ENCODE measurements at regions not wholly inside any gene's neighbourhood (a gene's known extent, or its start where the extent isn't known, plus 50 kb on each side); places are given as distances from the start of the nearest gene placed in this dataset.

GRCh38 chr4:159904906-159905305 lies 802.0 kb downstream of the RAPGEF2 start:
- H3K27me3 Mint-ChIP-seq (ENCODE audit: low read depth): no peaks in the 10 kb centered on the region
- TF ChIP-seq ZNF232 (CRISPR knock-in tag; IDR thresholded peaks at IDR 0.05): no peak
- TF ChIP-seq USF2 (CRISPR knock-in tag; IDR thresholded peaks at IDR 0.05): no peak
- POLR2A ChIA-PET: interaction anchor here (0.9 kb wide), 1 partner anchor 12 kb away, joined by 3 read pairs; no protein-coding TSS in a partner anchor
- ATAC-seq (no peak), DNase-seq (ENCODE audit: low spot score) (no peak)
- no peaks in the 10 kb centered on the region for H3K36me3 Mint-ChIP-seq
- no peak overlapping the region for H3K27ac Mint-ChIP-seq
- no peak overlapping the region for H3K4me3 Mint-ChIP-seq
- H3K9me3 Mint-ChIP-seq: no peaks in the 10 kb centered on the region
- CTCF ChIA-PET: interaction anchor here (0.7 kb wide), 1 partner anchor 464 kb away, joined by 4 read pairs; no protein-coding TSS in a partner anchor
- H3K4me1 Mint-ChIP-seq: peaks cover 7% of the 10 kb centered on the region

GRCh38 chr4:159906051-159906450 lies 803.2 kb downstream of the RAPGEF2 start:
- DNase-seq (ENCODE audit: low spot score): no peak
- ATAC-seq: no peak
- Mint-ChIP-seq H3K9me3 (no peaks in the 10 kb centered on the region), H3K4me1 (peaks cover 7% of the 10 kb centered on the region), H3K4me3 (no peak overlapping the region), H3K27ac (no peak overlapping the region), H3K27me3 (ENCODE audit: low read depth) (no peaks in the 10 kb centered on the region), H3K36me3 (no peaks in the 10 kb centered on the region)
- CTCF ChIA-PET: no interaction called here
- TF ChIP-seq PRDM15 (CRISPR knock-in tag; IDR thresholded peaks at IDR 0.05) (no peak), JAZF1 (CRISPR knock-in tag; IDR thresholded peaks at IDR 0.05) (no peak), RORB (CRISPR knock-in tag; IDR thresholded peaks at IDR 0.05) (no peak), AFF4 (CRISPR knock-in tag; IDR thresholded peaks at IDR 0.05; ENCODE audit: borderline replicate concordance) (no peak), E2F1 (CRISPR knock-in tag; IDR thresholded peaks at IDR 0.05) (no peak), NFATC4 (CRISPR knock-in tag; IDR thresholded peaks at IDR 0.05) (no peak), TEAD1 (CRISPR knock-in tag; IDR thresholded peaks at IDR 0.05) (no peak)
- POLR2A ChIA-PET: no interaction called here

- no peaks in the 10 kb centered on the region for H3K27me3 Mint-ChIP-seq (ENCODE audit: low read depth)
- peaks cover 7% of the 10 kb centered on the region for H3K4me1 Mint-ChIP-seq
- H3K36me3 Mint-ChIP-seq: no peaks in the 10 kb centered on the region
- H3K4me3 Mint-ChIP-seq: no peak overlapping the region
- ChIA-PET POLR2A (no interaction called here), CTCF (no interaction called here)
- no peaks in the 10 kb centered on the region for H3K9me3 Mint-ChIP-seq
- DNase-seq (ENCODE audit: low spot score) (no peak), ATAC-seq (no peak)
- H3K27ac Mint-ChIP-seq: no peak overlapping the region
- TF ChIP-seq ATF3 (CRISPR knock-in tag; conservative IDR thresholded peaks at IDR 0.05) (no peak), TEAD4 (CRISPR knock-in tag; IDR thresholded peaks at IDR 0.05) (no peak), ZNF263 (CRISPR knock-in tag; IDR thresholded peaks at IDR 0.05; ENCODE audit: low read depth) (no peak), TP53 (CRISPR knock-in tag; IDR thresholded peaks at IDR 0.05) (no peak), SP1 (CRISPR knock-in tag; conservative IDR thresholded peaks at IDR 0.05) (no peak), ZNF532 (CRISPR knock-in tag; IDR thresholded peaks at IDR 0.05; ENCODE audit: borderline replicate concordance) (no peak), NFE2L1 (CRISPR knock-in tag; IDR thresholded peaks at IDR 0.05) (no peak), ZNF512 (CRISPR knock-in tag; IDR thresholded peaks at IDR 0.05; ENCODE audit: borderline replicate concordance) (no peak)
Observed at GRCh38 chr4:159906517-159906916, 803.6 kb downstream of the RAPGEF2 start.

Data from WTC11 (cell line).